CD4-positive, alpha-beta T cell (primary cell): ENCODE measurements at regions not wholly inside any gene's neighbourhood (a gene's known extent, or its start where the extent isn't known, plus 50 kb on each side); places are given as distances from the start of the nearest gene placed in this dataset.

Experiments used
- ATAC-seq: fragments of 200-7000 bp; cut with Tn5 transposase; one replicate; pipeline ENCODE4 v1.10.0; 2022; ENCODE audit warnings: mild to moderate bottlenecking; ENCODE audit not compliant: poor library complexity
- CTCF ChIA-PET: fragments of 350-600 bp; sonication (Branson Sonifier 250); formaldehyde crosslinking; loops from one replicate; lab custom pipeline; 2021; ENCODE audit warnings: antibody characterized with exemption, inconsistent platforms; lab: Charles Lee
- POLR2A ChIA-PET: fragments of 350-600 bp; sonication (Branson Sonifier 250); formaldehyde crosslinking; loops from one replicate; lab custom pipeline; 2021; ENCODE audit warnings: antibody characterized with exemption, inconsistent platforms; lab: Charles Lee
- DNase-seq, 14 experiments: peaks; one replicate each; pipeline ENCODE4 v3.0.0-alpha.2; 2013 to 2020; ENCODE audit warnings: mixed read lengths in 2 of 14
- H3K27ac ChIP-seq, 2 donors: one replicate each; pipeline versions ENCODE4 v1.5.1 to v1.7.0; 2013; ENCODE audit warnings: low read length in 2 of 2, low read depth in 1 of 2, mild to moderate bottlenecking in 1 of 2
- H3K27me3 ChIP-seq, 2 experiments: 1 replicate in 1 of 2; 2 replicates in 1 of 2; pipeline versions ENCODE4 v1.6.1 to v1.7.0; 2013; ENCODE audit warnings: low read length in 2 of 2, control low read depth in 1 of 2, mild to moderate bottlenecking in 1 of 2, moderate library complexity in 1 of 2; ENCODE audit not compliant: insufficient read depth in 2 of 2, control insufficient read depth in 1 of 2
- H3K36me3 ChIP-seq: one replicate; pipeline ENCODE4 v1.6.1; 2013; ENCODE audit warnings: low read length, control low read depth; ENCODE audit not compliant: insufficient read depth
- H3K4me1 ChIP-seq: one replicate; pipeline ENCODE4 v1.6.1; 2013; ENCODE audit warnings: low read length, control low read depth; ENCODE audit not compliant: insufficient read depth
- H3K4me3 ChIP-seq: one replicate; pipeline ENCODE4 v1.5.1; 2013; ENCODE audit warnings: mild to moderate bottlenecking, low read length, moderate library complexity
- H3K9me3 ChIP-seq, 2 experiments: 1 replicate in 1 of 2; 2 replicates in 1 of 2; pipeline versions ENCODE4 v1.6.1 to v1.7.0; 2013; ENCODE audit warnings: low read length in 2 of 2, mild to moderate bottlenecking in 2 of 2, control low read depth in 1 of 2, moderate library complexity in 1 of 2; ENCODE audit not compliant: control insufficient read depth in 1 of 2, insufficient read depth in 1 of 2
- H3K27ac Mint-ChIP-seq: one replicate; pipeline ENCODE4 v1.8.0; 2020; ENCODE audit warnings: mixed read lengths
- H3K27me3 Mint-ChIP-seq: one replicate; pipeline ENCODE4 v1.8.0; 2021; ENCODE audit warnings: mixed read lengths
- H3K36me3 Mint-ChIP-seq: one replicate; pipeline ENCODE4 v1.8.0; 2021; ENCODE audit warnings: low read depth, mixed read lengths
- H3K4me1 Mint-ChIP-seq: one replicate; pipeline ENCODE4 v1.8.0; 2021; ENCODE audit warnings: low read depth, mixed read lengths
- H3K4me3 Mint-ChIP-seq: one replicate; pipeline ENCODE4 v1.8.0; 2020; ENCODE audit warnings: mild to moderate bottlenecking, mixed read lengths
- H3K9me3 Mint-ChIP-seq: one replicate; pipeline ENCODE4 v1.8.0; 2020; ENCODE audit warnings: mixed read lengths
- CTCF ChIP-seq: fragments of 200-600 bp; IDR thresholded peaks from one replicate; pipeline ENCODE4 v1.8.0; 2022; ENCODE audit warnings: antibody characterized with exemption, mild to moderate bottlenecking
- intact Hi-C, 2 experiments: fragments of 100-400 bp; cut with DNase I in 1 of 2; cut with micrococcal nuclease in 1 of 2; formaldehyde crosslinking; loops; one replicate each; pipeline versions ENCODE4 v1.15.1 to v1.9.0; 2023 to 2025; cut with DNase I, micrococcal nuclease

GRCh38 chr17:13835151-13835550 lies 233.4 kb upstream of the HS3ST3A1 start:
- POLR2A ChIA-PET: no interaction called here
- ATAC-seq (no peak), DNase-seq (no peak)
- intact Hi-C loops: no loop called here
- no peak for TF ChIP-seq CTCF
- no peaks in the 10 kb centered on the region for H3K27me3 Mint-ChIP-seq
- CTCF ChIA-PET: no interaction called here
- no peaks in the 10 kb centered on the region for H3K27me3 ChIP-seq
- H3K9me3 ChIP-seq: no peaks in the 10 kb centered on the region
- no peak overlapping the region for H3K27ac ChIP-seq
- H3K4me3 ChIP-seq: no peak overlapping the region
- H3K27ac Mint-ChIP-seq: no peak overlapping the region
- H3K36me3 ChIP-seq: no peaks in the 10 kb centered on the region
- H3K4me3 Mint-ChIP-seq: no peak overlapping the region
- no peaks in the 10 kb centered on the region for H3K4me1 ChIP-seq
- H3K9me3 Mint-ChIP-seq: no peaks in the 10 kb centered on the region
- no peaks in the 10 kb centered on the region for H3K36me3 Mint-ChIP-seq
- no peaks in the 10 kb centered on the region for H3K4me1 Mint-ChIP-seq

GRCh38 chr17:13837417-13837816 lies 231.9 kb upstream of the COX10 start:
- intact Hi-C loops: no loop called here
- DNase-seq (no peak), ATAC-seq (no peak)
- Mint-ChIP-seq H3K4me3 (no peak overlapping the region), H3K4me1 (no peaks in the 10 kb centered on the region), H3K9me3 (no peaks in the 10 kb centered on the region), H3K27ac (no peak overlapping the region), H3K27me3 (no peaks in the 10 kb centered on the region), H3K36me3 (no peaks in the 10 kb centered on the region)
- H3K4me1 ChIP-seq: no peaks in the 10 kb centered on the region
- no peak overlapping the region for H3K27ac ChIP-seq
- POLR2A ChIA-PET: interaction anchor here (0.8 kb wide), 1 partner anchor 92 kb away, joined by 3 read pairs; no protein-coding TSS in a partner anchor
- H3K4me3 ChIP-seq: no peak overlapping the region
- no peaks in the 10 kb centered on the region for H3K36me3 ChIP-seq
- H3K9me3 ChIP-seq: no peaks in the 10 kb centered on the region
- CTCF ChIA-PET: interaction anchor here (0.6 kb wide), 1 partner anchor 452 kb away, joined by 3 read pairs; no protein-coding TSS in a partner anchor
- no peak for TF ChIP-seq CTCF
- H3K27me3 ChIP-seq: no peaks in the 10 kb centered on the region

- Histone ChIP-seq H3K4me3 (no peak overlapping the region), H3K4me1 (no peaks in the 10 kb centered on the region), H3K27ac (no peak overlapping the region), H3K9me3 (no peaks in the 10 kb centered on the region), H3K36me3 (no peaks in the 10 kb centered on the region), H3K27me3 (no peaks in the 10 kb centered on the region)
- POLR2A ChIA-PET: no interaction called here
- no peak overlapping the region for H3K4me3 Mint-ChIP-seq
- ATAC-seq (no peak), DNase-seq (no peak)
- H3K27ac Mint-ChIP-seq: no peak overlapping the region
- H3K36me3 Mint-ChIP-seq: no peaks in the 10 kb centered on the region
- H3K4me1 Mint-ChIP-seq: no peaks in the 10 kb centered on the region
- no peaks in the 10 kb centered on the region for H3K27me3 Mint-ChIP-seq
- no peaks in the 10 kb centered on the region for H3K9me3 Mint-ChIP-seq
- intact Hi-C loops: no loop called here
- CTCF ChIA-PET: no interaction called here
- TF ChIP-seq CTCF: no peak
Measured at GRCh38 chr17:13840254-13840653, 229.1 kb upstream of the COX10 start.
